ENCODE measurements at regions not wholly inside any gene's neighbourhood (a gene's known extent, or its start where the extent isn't known, plus 50 kb on each side); places are given as distances from the start of the nearest gene placed in this dataset.
A peak's percentile ranks its signal among the peaks of the same experiment; 100 is the strongest.

DNA sequence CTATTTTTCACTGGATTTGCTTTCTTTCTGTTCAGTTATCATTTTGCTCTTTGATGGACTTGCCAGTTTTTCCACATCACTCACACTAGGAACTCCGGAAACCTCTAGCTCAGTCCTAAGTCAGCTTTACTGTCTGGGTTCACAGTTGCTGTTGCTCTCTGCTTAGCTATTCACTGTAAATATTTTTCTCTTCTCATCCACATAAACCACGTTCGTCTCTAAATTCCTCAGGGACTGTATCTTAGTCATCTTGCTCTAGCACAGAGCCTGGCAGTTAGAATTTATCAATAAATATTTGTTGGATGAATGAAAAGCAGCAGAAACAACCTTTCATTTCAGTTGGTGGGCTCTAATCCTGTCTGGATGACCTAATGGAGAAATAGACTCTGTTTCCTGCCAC is 119.4 kb upstream of the DMD start:
- H3K27me3 ChIP-seq (ENCODE audit: low read length), result no peaks in the 10 kb centered on the region
- no peak overlapping the region for H3K9ac ChIP-seq (ENCODE audit: low read length)
- BruUV-seq (replicated peaks), result no TSS peak
- no peaks in the 10 kb centered on the region for H3K79me2 ChIP-seq (ENCODE audit: low read length)
- no peak overlapping the region for H3K27ac ChIP-seq (ENCODE audit: low read length)
- H3F3A ChIP-seq (ENCODE audit: low read length, unreplicated experiment), result no peaks in the 10 kb centered on the region
- intact Hi-C loops (cut with micrococcal nuclease), result no loop called here
- POLR2A ChIA-PET (ENCODE audit: unreplicated experiment), result interaction anchor here (0.5 kb wide), 1 partner anchor 16 kb away, joined by 7 read pairs; no protein-coding TSS in a partner anchor
- H3K4me2 ChIP-seq (ENCODE audit: low read length), result no peak overlapping the region
- CTCF ChIA-PET, result no interaction called here
- no peak for ATAC-seq
- H3K9me2 ChIP-seq (replicated peaks; ENCODE audit: low read length), result no peaks in the 10 kb centered on the region
- no peaks in the 10 kb centered on the region for H4K20me1 ChIP-seq (ENCODE audit: low read length)
- TF ChIP-seq EZH2phosphoT487 (IDR thresholded peaks at IDR 0.05; ENCODE audit: borderline replicate concordance, low read length) (no peak), EZH2 (IDR thresholded peaks at IDR 0.05; ENCODE audit: low read length, unreplicated experiment) (no peak)
- TF ChIP-seq, protein P1, sequence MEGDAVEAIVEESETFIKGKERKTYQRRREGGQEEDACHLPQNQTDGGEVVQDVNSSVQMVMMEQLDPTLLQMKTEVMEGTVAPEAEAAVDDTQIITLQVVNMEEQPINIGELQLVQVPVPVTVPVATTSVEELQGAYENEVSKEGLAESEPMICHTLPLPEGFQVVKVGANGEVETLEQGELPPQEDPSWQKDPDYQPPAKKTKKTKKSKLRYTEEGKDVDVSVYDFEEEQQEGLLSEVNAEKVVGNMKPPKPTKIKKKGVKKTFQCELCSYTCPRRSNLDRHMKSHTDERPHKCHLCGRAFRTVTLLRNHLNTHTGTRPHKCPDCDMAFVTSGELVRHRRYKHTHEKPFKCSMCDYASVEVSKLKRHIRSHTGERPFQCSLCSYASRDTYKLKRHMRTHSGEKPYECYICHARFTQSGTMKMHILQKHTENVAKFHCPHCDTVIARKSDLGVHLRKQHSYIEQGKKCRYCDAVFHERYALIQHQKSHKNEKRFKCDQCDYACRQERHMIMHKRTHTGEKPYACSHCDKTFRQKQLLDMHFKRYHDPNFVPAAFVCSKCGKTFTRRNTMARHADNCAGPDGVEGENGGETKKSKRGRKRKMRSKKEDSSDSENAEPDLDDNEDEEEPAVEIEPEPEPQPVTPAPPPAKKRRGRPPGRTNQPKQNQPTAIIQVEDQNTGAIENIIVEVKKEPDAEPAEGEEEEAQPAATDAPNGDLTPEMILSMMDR (conservative IDR thresholded peaks at IDR 0.05; ENCODE audit: low read depth, low read length), result no peak
- H3K4me1 ChIP-seq (ENCODE audit: insufficient read depth, low read length), result no peaks in the 10 kb centered on the region
- no peaks in the 10 kb centered on the region for H3K9me3 ChIP-seq (ENCODE audit: low read length)
- no peak overlapping the region for H2AFZ ChIP-seq (ENCODE audit: low read length)
- DNase-seq, result no peak
- no peak overlapping the region for H3K4me3 ChIP-seq (ENCODE audit: low read length)
- no peaks in the 10 kb centered on the region for H3K36me3 ChIP-seq (ENCODE audit: low read depth, low read length)

DNA sequence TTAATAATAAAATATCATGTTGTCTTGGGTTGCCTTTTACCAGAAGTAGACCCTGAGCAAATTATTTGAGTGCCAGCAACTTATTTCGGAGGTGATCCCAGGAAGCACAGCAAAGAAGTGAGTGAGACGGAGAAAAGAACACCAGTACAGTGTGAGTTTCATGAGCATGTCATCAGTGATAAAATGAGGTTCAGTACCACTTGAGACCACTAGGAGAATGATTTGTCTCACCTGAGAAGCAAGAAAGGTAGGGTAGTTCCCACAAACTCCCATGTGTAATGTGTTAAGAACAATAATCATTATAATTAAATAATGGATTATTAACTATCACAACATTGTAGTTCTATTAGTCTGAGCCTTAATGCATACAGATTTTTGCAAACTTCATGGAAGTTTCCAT is 112.8 kb upstream of the DMD start:
- Histone ChIP-seq H3K36me3 (ENCODE audit: low read depth, low read length) (no peaks in the 10 kb centered on the region), H3K27ac (ENCODE audit: low read length) (no peak overlapping the region), H4K20me1 (ENCODE audit: low read length) (no peaks in the 10 kb centered on the region), H3K4me3 (ENCODE audit: low read length) (no peak overlapping the region), H2AFZ (ENCODE audit: low read length) (no peak overlapping the region), H3F3A (ENCODE audit: low read length, unreplicated experiment) (no peaks in the 10 kb centered on the region), H3K4me1 (ENCODE audit: insufficient read depth, low read length) (no peaks in the 10 kb centered on the region), H3K9ac (ENCODE audit: low read length) (no peak overlapping the region), H3K27me3 (ENCODE audit: low read length) (no peaks in the 10 kb centered on the region), H3K79me2 (ENCODE audit: low read length) (no peaks in the 10 kb centered on the region), H3K9me3 (ENCODE audit: low read length) (no peaks in the 10 kb centered on the region), H3K4me2 (ENCODE audit: low read length) (no peak overlapping the region), H3K9me2 (replicated peaks; ENCODE audit: low read length) (no peaks in the 10 kb centered on the region)
- ChIA-PET POLR2A (ENCODE audit: unreplicated experiment) (no interaction called here), CTCF (no interaction called here)
- no peak for TF ChIP-seq EZH2phosphoT487 (IDR thresholded peaks at IDR 0.05; ENCODE audit: borderline replicate concordance, low read length)
- TF ChIP-seq EZH2 (IDR thresholded peaks at IDR 0.05; ENCODE audit: low read length, unreplicated experiment), result no peak
- TF ChIP-seq, protein P1 (conservative IDR thresholded peaks at IDR 0.05; ENCODE audit: low read depth, low read length), result no peak
- DNase-seq (no peak), ATAC-seq (no peak)
- BruUV-seq (replicated peaks), result no TSS peak
- intact Hi-C loops (cut with micrococcal nuclease), result no loop called here

DNA sequence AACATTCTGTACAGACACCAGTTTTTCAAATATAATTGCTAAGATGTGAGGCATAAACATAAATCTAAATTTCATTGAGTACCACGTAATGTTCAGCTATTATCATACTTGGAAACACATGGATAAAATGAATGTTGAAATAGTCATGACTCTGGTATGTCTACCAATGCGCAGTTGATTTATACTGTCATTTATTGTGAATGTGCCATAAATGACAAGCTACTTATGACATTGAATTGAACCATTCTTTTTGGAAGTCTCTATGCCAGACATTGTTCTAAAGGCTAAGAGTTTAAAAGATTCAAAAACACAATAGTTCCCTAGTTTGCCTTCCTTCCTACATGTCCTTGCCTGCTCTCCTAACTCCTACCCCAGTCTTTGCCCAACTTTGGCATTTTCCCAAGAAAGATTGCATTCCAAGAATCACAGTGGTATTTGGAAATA is 96.6 kb upstream of the DMD start:
- Histone ChIP-seq H4K20me1 (ENCODE audit: low read length) (no peaks in the 10 kb centered on the region), H3K4me1 (ENCODE audit: insufficient read depth, low read length) (no peaks in the 10 kb centered on the region), H3K9ac (ENCODE audit: low read length) (no peak overlapping the region), H3K36me3 (ENCODE audit: low read depth, low read length) (no peaks in the 10 kb centered on the region), H3K4me2 (ENCODE audit: low read length) (no peak overlapping the region), H3K79me2 (ENCODE audit: low read length) (no peaks in the 10 kb centered on the region), H3K9me2 (replicated peaks; ENCODE audit: low read length) (no peaks in the 10 kb centered on the region), H3F3A (ENCODE audit: low read length, unreplicated experiment) (no peaks in the 10 kb centered on the region), H3K9me3 (ENCODE audit: low read length) (no peaks in the 10 kb centered on the region), H2AFZ (ENCODE audit: low read length) (no peak overlapping the region), H3K4me3 (ENCODE audit: low read length) (no peak overlapping the region), H3K27ac (ENCODE audit: low read length) (no peak overlapping the region), H3K27me3 (ENCODE audit: low read length) (no peaks in the 10 kb centered on the region)
- intact Hi-C loops (cut with micrococcal nuclease), result no loop called here
- no TSS peak for BruUV-seq (replicated peaks)
- CTCF ChIA-PET, result no interaction called here
- POLR2A ChIA-PET (ENCODE audit: unreplicated experiment), result no interaction called here
- TF ChIP-seq, protein P1 (conservative IDR thresholded peaks at IDR 0.05; ENCODE audit: low read depth, low read length), result no peak
- TF ChIP-seq EZH2 (IDR thresholded peaks at IDR 0.05; ENCODE audit: low read length, unreplicated experiment) (no peak), EZH2phosphoT487 (IDR thresholded peaks at IDR 0.05; ENCODE audit: borderline replicate concordance, low read length) (no peak)
- DNase-seq (peak; percentile 1), ATAC-seq (no peak)

Data from PC-3 (cell line).